Loucy (cell line): ENCODE measurements at regions not wholly inside any gene's neighbourhood (a gene's known extent, or its start where the extent isn't known, plus 50 kb on each side); places are given as distances from the start of the nearest gene placed in this dataset.

Source experiments
- H2AFZ ChIP-seq: fragments of 200-600 bp; sonication (generic); 2 replicates; pipeline ENCODE4 v1.6.0; 2016; ENCODE audit warnings: antibody characterized with exemption, mild to moderate bottlenecking, low read length, moderate library complexity
- H3F3A ChIP-seq: fragments of 200-600 bp; 2 replicates; pipeline ENCODE4 v1.6.0; 2016; ENCODE audit warnings: antibody characterized with exemption, low read depth, mild to moderate bottlenecking
- H3K27me3 ChIP-seq: fragments of 200-600 bp; sonication (generic); 2 replicates; pipeline ENCODE4 v1.6.1; 2014; ENCODE audit warnings: low read length, mild to moderate bottlenecking; ENCODE audit not compliant: insufficient read depth, poor library complexity, severe bottlenecking
- H3K36me3 ChIP-seq: fragments of 200-600 bp; sonication (generic); 2 replicates; pipeline ENCODE4 v1.6.1; 2016; ENCODE audit warnings: low read length; ENCODE audit not compliant: insufficient read depth
- H3K4me1 ChIP-seq: fragments of 200-600 bp; sonication (generic); 2 replicates; pipeline ENCODE4 v1.5.1; 2014; ENCODE audit warnings: low read length, mild to moderate bottlenecking; ENCODE audit not compliant: insufficient read depth, poor library complexity, severe bottlenecking
- H3K4me2 ChIP-seq: fragments of 200-600 bp; sonication (generic); 2 replicates; pipeline ENCODE4 v1.6.0; 2014; ENCODE audit warnings: antibody characterized with exemption, low read length, low read depth, mild to moderate bottlenecking; ENCODE audit not compliant: poor library complexity, severe bottlenecking
- H3K4me3 ChIP-seq: fragments of 200-600 bp; sonication (generic); 2 replicates; pipeline ENCODE4 v1.5.1; 2014; ENCODE audit warnings: low read length, mild to moderate bottlenecking, mixed read lengths; ENCODE audit not compliant: poor library complexity, severe bottlenecking
- H3K79me2 ChIP-seq: fragments of 200-600 bp; sonication (generic); 2 replicates; pipeline ENCODE4 v1.6.1; 2014; ENCODE audit warnings: low read length; ENCODE audit not compliant: insufficient read depth
- H3K9ac ChIP-seq: fragments of 200-600 bp; sonication (generic); 2 replicates; pipeline ENCODE4 v1.6.0; 2014; ENCODE audit warnings: mild to moderate bottlenecking, low read depth, low read length, moderate library complexity; ENCODE audit not compliant: poor library complexity, severe bottlenecking
- H3K9me2 ChIP-seq: fragments of 200-600 bp; sonication (generic); replicated peaks from 2 replicates; pipeline ENCODE4 v1.6.1; 2016; ENCODE audit warnings: low read depth, low read length, mixed read lengths
- H3K9me3 ChIP-seq: fragments of 200-600 bp; sonication (generic); 2 replicates; pipeline ENCODE4 v1.6.1; 2014; ENCODE audit warnings: mild to moderate bottlenecking, antibody characterized with exemption, low read length, low read depth; ENCODE audit not compliant: insufficient read depth
- H4K20me1 ChIP-seq: fragments of 200-600 bp; sonication (generic); 2 replicates; pipeline ENCODE4 v1.6.0; 2014; ENCODE audit warnings: antibody characterized with exemption, low read length, mild to moderate bottlenecking; ENCODE audit not compliant: insufficient read depth, poor library complexity, severe bottlenecking
- EZH2phosphoT487 ChIP-seq: fragments of 200-600 bp; IDR thresholded peaks from 2 replicates; pipeline ENCODE4 v1.6.1; 2018; ENCODE audit warnings: antibody characterized with exemption, mild to moderate bottlenecking, moderate library complexity, borderline replicate concordance
- TF ChIP-seq, protein P1 (sequence below): fragments of 200-600 bp; sonication (generic); conservative IDR thresholded peaks from 2 replicates; pipeline ENCODE4 v1.5.1; 2014; ENCODE audit warnings: mild to moderate bottlenecking, antibody characterized with exemption, low read length

DNA sequence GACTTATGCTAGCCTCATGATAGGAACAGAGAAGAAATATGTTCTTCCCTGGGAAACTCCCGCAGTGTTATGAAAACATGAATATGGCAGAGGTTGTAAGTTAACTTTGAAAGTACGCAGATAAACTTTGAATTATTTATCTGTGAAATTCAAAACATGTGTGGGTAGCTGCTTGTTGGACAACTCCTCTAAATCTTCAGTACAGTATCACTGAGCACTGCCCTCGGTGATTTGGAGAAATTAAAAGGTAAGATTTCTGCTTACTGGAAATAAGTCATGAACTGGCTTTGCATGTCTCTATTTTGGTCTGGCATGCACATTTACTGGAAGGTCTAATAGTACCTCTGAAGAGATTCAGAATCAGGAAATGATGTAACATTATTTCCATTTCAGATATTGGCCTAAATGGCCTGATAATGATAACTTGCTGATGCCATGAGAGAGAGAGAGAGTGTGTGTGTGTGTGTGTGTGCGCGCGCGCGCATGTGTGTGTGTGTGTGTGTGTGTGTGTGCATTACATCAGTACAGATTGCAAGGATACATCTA lies 1441.9 kb upstream of the FLRT2 start:
- no peaks in the 10 kb centered on the region for H3K79me2 ChIP-seq
- no peaks in the 10 kb centered on the region for H3K9me2 ChIP-seq
- no peaks in the 10 kb centered on the region for H3K36me3 ChIP-seq
- H2AFZ ChIP-seq: no peak overlapping the region
- H3K9ac ChIP-seq: no peak overlapping the region
- H3K4me1 ChIP-seq: no peaks in the 10 kb centered on the region
- H3K4me3 ChIP-seq: no peak overlapping the region
- no peak overlapping the region for H3K4me2 ChIP-seq
- no peaks in the 10 kb centered on the region for H3K27me3 ChIP-seq
- H4K20me1 ChIP-seq: no peaks in the 10 kb centered on the region
- no peaks in the 10 kb centered on the region; the same call in 1 of the 2 replicates for H3K9me3 ChIP-seq
- H3F3A ChIP-seq: no peaks in the 10 kb centered on the region
- TF ChIP-seq, protein P1, sequence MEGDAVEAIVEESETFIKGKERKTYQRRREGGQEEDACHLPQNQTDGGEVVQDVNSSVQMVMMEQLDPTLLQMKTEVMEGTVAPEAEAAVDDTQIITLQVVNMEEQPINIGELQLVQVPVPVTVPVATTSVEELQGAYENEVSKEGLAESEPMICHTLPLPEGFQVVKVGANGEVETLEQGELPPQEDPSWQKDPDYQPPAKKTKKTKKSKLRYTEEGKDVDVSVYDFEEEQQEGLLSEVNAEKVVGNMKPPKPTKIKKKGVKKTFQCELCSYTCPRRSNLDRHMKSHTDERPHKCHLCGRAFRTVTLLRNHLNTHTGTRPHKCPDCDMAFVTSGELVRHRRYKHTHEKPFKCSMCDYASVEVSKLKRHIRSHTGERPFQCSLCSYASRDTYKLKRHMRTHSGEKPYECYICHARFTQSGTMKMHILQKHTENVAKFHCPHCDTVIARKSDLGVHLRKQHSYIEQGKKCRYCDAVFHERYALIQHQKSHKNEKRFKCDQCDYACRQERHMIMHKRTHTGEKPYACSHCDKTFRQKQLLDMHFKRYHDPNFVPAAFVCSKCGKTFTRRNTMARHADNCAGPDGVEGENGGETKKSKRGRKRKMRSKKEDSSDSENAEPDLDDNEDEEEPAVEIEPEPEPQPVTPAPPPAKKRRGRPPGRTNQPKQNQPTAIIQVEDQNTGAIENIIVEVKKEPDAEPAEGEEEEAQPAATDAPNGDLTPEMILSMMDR: no peak
- no peak for TF ChIP-seq EZH2phosphoT487

DNA sequence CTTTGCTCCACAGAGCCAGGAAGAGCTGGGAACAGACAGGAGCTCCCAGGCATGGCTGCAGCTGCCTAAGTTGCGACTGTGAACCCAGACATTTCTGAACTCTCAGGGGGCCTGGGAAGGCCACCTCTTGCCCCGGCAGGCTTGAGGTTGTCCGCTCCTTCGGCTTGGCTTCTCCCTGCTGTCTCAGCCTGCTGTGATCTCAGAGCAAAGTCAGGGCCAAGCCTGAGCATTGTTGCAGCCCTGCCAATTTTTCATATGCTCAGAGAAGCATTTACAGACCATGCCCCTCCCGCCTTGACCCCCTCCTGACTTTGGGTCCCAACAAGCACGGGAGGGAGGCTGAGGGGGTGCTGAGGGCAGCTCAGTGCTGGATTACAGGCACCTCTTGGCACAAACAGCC lies 1439.1 kb upstream of the FLRT2 start:
- H3F3A ChIP-seq: no peaks in the 10 kb centered on the region
- H3K9ac ChIP-seq: no peak overlapping the region
- H3K9me3 ChIP-seq: no peaks in the 10 kb centered on the region
- H3K4me2 ChIP-seq: no peak overlapping the region
- no peaks in the 10 kb centered on the region for H4K20me1 ChIP-seq
- H3K4me3 ChIP-seq: no peak overlapping the region
- H3K9me2 ChIP-seq: no peaks in the 10 kb centered on the region
- no peaks in the 10 kb centered on the region for H3K79me2 ChIP-seq
- no peak overlapping the region for H2AFZ ChIP-seq
- H3K36me3 ChIP-seq: no peaks in the 10 kb centered on the region
- no peak for TF ChIP-seq EZH2phosphoT487
- TF ChIP-seq, protein P1: no peak
- H3K27me3 ChIP-seq: no peaks in the 10 kb centered on the region
- no peaks in the 10 kb centered on the region for H3K4me1 ChIP-seq

DNA sequence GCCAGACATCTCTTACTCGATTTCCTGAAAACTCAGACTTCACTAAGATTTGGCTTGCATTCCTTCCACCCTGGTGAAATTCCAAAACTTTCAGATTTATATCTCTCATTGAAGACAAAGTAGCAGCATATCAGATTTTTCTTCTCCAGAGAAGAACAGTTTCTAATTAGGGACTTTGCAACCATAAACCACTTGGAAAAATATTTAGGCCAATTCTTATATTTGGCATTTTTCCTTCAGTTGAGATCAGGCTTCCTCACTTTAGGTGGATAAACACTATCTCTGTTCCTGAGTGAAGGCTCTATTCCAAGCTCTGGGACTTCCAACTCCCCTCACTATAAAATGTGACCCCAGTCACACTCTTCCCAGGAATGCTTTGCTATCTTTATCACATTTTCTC lies 1434.3 kb upstream of the FLRT2 start:
- Histone ChIP-seq H3K4me2 (no peak overlapping the region), H3F3A (no peaks in the 10 kb centered on the region), H3K27me3 (no peaks in the 10 kb centered on the region), H3K4me3 (no peak overlapping the region), H3K36me3 (no peaks in the 10 kb centered on the region), H3K9me3 (no peaks in the 10 kb centered on the region), H2AFZ (no peak overlapping the region), H4K20me1 (no peaks in the 10 kb centered on the region), H3K79me2 (no peaks in the 10 kb centered on the region), H3K9ac (no peak overlapping the region), H3K4me1 (no peaks in the 10 kb centered on the region), H3K9me2 (no peaks in the 10 kb centered on the region)
- TF ChIP-seq, protein P1: no peak
- no peak for TF ChIP-seq EZH2phosphoT487
